Stomach (tissue), 4 donors: ENCODE measurements at regions not wholly inside any gene's neighbourhood (a gene's known extent, or its start where the extent isn't known, plus 50 kb on each side); places are given as distances from the start of the nearest gene placed in this dataset.

Experiments used
- CTCF ChIP-seq, 7 experiments: fragments of 450-650 bp in 4 of 7; fragments of 200-600 bp in 3 of 7; sonication (generic) in 3 of 7; IDR thresholded peaks; one replicate each; pipeline ENCODE4 v1.5.1; 2016 to 2019; ENCODE audit warnings: antibody characterized with exemption in 7 of 7, control low read depth in 2 of 7, mild to moderate bottlenecking in 1 of 7
- EP300 ChIP-seq: sonication (generic); formaldehyde crosslinking; IDR thresholded peaks from one replicate; pipeline ENCODE4 v1.6.1; 2017; ENCODE audit warnings: antibody characterized with exemption
- POLR2A ChIP-seq, 4 donors: fragments of 450-650 bp; IDR thresholded peaks; one replicate each; pipeline ENCODE4 v1.6.1; 2016; ENCODE audit warnings: antibody characterized with exemption in 4 of 4, control low read depth in 2 of 4, mild to moderate bottlenecking in 1 of 4, moderate library complexity in 1 of 4
- POLR2AphosphoS5 ChIP-seq, 3 donors: sonication (generic); formaldehyde crosslinking; IDR thresholded peaks; one replicate each; pipeline ENCODE4 v1.6.1; 2016; ENCODE audit warnings: antibody characterized with exemption in 3 of 3

DNA sequence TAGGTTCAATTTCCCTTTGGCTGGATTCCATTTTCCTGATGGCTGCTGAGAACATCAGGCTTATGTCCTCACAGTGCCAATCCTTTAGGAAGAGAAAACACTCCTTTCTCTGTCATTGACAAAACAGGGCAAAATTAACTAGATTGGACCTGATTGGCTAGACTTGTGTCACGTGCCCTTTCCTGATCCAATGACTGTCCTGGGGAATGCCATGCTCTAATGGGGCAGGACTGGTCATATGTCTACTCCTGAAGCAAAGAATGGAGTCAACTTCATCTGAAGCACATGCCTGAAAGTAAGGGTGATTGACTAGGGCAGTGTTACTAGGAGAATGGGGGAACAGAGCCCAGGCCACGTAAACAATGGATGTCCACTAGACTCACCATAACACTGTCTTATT, 220.4 kb downstream of the KDR start:
- TF ChIP-seq POLR2A (IDR thresholded peaks at IDR 0.05) (no peak), CTCF (IDR thresholded peaks at IDR 0.05) (no peak), POLR2AphosphoS5 (IDR thresholded peaks at IDR 0.05) (no peak), EP300 (no peak)
